GM08714 (cell line): ENCODE measurements at regions not wholly inside any gene's neighbourhood (a gene's known extent, or its start where the extent isn't known, plus 50 kb on each side); places are given as distances from the start of the nearest gene placed in this dataset.

Experiments used
- H3K4me3 ChIP-seq: fragments of 200-500 bp; sonication (Bioruptor generic); 2 replicates; pipeline ENCODE4 v1.5.1; 2014; ENCODE audit warnings: mild to moderate bottlenecking, low read length, inconsistent platforms
- ZNF274 ChIP-seq: IDR thresholded peaks from 2 replicates; pipeline ENCODE4 v1.6.1; 2012; ENCODE audit warnings: mild to moderate bottlenecking, low read depth, low read length

DNA sequence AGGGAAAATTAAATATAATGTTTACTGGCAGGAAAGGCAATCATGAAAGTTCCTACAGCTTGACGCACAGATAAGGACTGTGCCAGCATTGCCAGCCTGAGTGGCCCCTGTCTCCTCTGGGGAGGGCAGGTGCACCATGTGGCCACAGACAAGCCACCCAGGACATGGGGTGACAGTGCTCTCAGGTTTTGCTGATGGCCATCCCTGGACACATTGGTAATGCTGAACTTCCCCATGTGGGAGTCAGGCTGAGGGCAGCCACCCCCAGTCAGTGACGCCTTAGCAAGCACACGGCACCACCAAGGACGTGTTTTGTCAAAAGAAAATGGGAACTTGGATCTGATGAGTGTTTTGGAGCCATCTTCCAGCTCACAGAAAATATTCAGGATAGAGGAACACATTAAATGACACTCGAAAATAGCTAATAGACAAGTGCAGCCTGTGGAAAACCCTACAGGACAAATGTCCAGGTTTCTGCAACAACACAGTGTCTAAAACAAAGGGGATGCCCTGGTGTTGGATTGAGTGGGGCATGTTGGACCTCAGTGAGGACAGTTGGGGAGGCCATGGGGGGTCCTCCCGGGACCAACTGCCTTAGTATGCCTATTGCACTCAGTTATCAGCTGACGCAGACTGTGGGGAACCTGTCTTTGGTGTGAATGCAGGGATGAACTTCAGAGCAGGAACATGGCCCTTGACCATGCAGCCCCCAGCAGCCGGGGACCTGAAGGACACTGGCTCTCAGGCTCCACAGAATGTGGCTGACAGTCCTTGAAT is 1450.5 kb downstream of the BRD1 start:
- TF ChIP-seq ZNF274: no peak
- H3K4me3 ChIP-seq: no peak overlapping the region

GRCh38 chr22:48376428-48376827 is 1451.2 kb downstream of the BRD1 start:
- H3K4me3 ChIP-seq: no peak overlapping the region
- TF ChIP-seq ZNF274: no peak

GRCh38 chr22:48373626-48374173 is 1454.0 kb downstream of the BRD1 start:
- no peak for TF ChIP-seq ZNF274
- no peak overlapping the region for H3K4me3 ChIP-seq

- no peak overlapping the region for H3K4me3 ChIP-seq
- no peak for TF ChIP-seq ZNF274
These were observed 1455.3 kb downstream of the BRD1 start for GRCh38 chr22:48372390-48372789.

- no peak overlapping the region for H3K4me3 ChIP-seq
- TF ChIP-seq ZNF274: no peak
These were observed 1456.3 kb downstream of the BRD1 start for GRCh38 chr22:48371391-48371790.

- no peak overlapping the region for H3K4me3 ChIP-seq
- no peak for TF ChIP-seq ZNF274
These were observed 1457.0 kb downstream of the BRD1 start for GRCh38 chr22:48370508-48371325.

- TF ChIP-seq ZNF274: no peak
- H3K4me3 ChIP-seq: no peak overlapping the region
These were observed 1457.7 kb downstream of the BRD1 start for GRCh38 chr22:48369789-48370507.

DNA sequence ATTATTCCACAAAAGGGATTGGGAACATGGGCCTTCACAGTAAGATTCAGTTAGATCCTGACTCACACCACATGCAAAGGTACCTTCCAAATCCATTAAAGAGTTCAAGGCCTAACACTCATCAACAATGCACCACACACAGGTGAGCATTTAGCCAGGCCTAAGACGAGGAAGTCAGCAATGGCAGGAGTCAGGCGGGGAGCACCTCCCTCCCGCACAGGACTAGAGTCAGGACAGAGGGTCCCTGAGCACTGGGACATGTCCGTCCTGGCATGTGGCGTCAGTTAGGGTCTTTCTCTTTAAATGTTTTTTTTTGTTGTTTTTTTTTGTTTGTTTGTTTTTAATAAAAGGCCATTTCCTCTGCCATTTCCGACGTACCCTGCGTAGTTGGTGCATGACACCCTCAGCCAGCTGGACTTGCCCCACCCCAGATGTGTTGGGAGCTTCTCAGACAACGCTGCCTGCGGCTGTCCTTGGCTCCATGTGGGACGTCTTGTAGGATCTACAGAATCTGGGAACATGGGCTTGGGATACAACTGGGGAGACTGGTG is 1458.6 kb downstream of the BRD1 start:
- no peak for TF ChIP-seq ZNF274
- no peak overlapping the region for H3K4me3 ChIP-seq

- no peak for TF ChIP-seq ZNF274
- H3K4me3 ChIP-seq: no peak overlapping the region
These were observed 1459.9 kb downstream of the BRD1 start for GRCh38 chr22:48367731-48368130.

- no peak overlapping the region for H3K4me3 ChIP-seq
- no peak for TF ChIP-seq ZNF274
These were observed 1461.1 kb downstream of the BRD1 start for GRCh38 chr22:48366591-48366990.

DNA sequence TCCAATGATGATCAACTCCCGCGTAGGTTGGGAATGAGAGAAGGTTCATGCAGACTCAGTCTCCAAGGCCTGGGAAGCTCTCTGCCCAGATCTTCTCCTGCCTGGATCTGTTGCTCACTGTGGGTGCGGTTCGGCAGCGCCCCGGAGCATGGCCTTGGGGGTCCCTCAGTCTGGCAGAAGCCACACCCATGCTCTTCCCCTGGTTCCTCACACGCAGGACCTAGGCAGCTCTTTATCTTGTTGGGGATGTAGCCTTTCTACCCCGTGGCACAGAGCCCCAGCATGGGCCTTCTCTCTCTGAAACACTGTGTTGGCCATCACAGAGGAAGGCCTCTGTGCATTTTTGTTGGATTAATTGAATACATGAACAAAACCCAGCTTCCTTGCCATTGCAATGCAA is 1461.6 kb downstream of the BRD1 start:
- H3K4me3 ChIP-seq: no peak overlapping the region
- TF ChIP-seq ZNF274: no peak

DNA sequence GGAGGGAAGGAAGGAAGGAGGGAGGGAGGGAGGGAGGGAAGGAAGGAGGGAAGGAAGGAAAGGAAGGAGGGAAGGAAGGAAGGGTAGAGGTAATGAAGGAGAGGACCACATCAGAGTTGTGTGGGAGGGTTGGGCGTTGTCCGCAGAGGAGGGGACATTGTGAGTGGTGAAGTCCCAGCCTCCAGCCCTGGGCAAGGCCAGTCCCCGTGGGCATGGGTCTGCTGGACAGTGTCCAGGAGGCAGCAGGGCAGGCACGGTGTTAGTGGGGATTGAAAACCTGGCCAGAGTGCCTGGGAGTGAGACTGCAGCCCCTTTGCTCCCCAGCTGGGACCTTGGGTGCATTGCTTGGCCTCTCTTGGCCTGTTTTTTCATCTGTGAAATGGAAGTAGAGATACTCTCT is 1462.3 kb downstream of the BRD1 start:
- TF ChIP-seq ZNF274: no peak
- H3K4me3 ChIP-seq: no peak overlapping the region

DNA sequence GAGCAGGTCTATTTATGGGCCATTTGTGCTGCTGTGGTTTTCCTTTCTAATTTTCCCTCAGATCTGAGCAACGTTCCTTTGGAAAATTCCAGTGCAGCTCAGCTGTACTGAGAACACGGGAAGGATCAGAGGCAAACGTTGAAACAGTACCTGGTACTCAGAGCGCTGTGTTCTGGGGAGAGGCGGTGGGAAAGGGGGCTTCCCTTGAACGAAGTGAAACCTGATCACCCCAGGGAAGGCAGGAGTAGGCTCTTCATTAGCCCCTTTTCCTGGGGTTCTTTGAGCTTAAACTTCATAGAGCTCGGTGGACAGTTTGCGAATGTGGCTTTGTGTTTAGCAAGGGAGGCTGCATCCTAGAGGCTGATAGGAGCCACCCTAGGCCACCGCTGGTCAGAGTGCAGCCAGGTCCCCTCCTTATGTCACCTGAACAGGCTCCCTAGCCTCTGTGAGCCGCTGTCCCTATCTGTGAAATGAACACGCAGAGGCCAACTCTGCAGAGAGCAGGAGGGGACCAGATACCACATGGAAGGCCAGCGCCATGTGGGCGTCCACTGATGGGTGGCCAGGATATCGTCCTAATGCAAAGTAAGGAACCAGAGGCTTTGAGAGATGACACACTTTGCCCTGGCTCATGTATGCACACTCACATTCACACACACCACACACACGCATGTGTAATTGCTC is 1464.8 kb downstream of the BRD1 start:
- TF ChIP-seq ZNF274: no peak
- H3K4me3 ChIP-seq: no peak overlapping the region
